ENCODE measurements at regions not wholly inside any gene's neighbourhood (a gene's known extent, or its start where the extent isn't known, plus 50 kb on each side); places are given as distances from the start of the nearest gene placed in this dataset.
"Not testable (repeated sequence)": the region's sequence is repeated elsewhere in the genome, so short reads cannot be mapped to it uniquely, and the experiment has no call there.

DNA sequence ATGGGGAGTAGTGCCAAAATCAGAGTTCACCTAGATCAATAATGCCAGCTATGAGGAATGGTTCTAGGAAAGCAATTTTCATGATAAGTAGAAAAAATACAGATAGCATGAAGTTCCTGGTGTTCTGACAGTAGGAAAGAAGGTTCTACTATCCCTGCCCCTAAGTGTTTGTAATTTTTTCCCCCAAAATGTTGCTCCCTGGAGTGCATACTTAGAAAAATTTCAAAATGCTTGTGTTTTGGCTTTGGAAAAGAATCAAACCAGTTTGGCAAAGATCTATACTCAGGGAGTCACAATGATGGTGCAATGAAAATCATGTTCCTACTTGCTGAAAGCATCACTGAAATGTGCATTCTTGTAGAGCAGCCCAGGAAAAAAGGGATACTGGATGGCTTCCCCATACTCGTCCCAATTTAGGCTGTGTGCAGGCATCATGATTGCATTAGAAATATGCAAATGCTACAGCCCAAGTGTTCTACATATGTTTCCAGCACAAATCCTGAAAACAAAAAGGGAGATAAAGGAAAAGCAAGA is 74.7 kb downstream of the LPAR4 start:
- DNase-seq (ENCODE audit: low spot score): no peak

- DNase-seq (ENCODE audit: low spot score): no peak
Observed at GRCh38 chrX:78831523-78831922, 84.0 kb downstream of the LPAR4 start.

GRCh38 chrX:78838709-78839108 is 91.2 kb downstream of the LPAR4 start:
- DNase-seq (ENCODE audit: low spot score): no peak

DNA sequence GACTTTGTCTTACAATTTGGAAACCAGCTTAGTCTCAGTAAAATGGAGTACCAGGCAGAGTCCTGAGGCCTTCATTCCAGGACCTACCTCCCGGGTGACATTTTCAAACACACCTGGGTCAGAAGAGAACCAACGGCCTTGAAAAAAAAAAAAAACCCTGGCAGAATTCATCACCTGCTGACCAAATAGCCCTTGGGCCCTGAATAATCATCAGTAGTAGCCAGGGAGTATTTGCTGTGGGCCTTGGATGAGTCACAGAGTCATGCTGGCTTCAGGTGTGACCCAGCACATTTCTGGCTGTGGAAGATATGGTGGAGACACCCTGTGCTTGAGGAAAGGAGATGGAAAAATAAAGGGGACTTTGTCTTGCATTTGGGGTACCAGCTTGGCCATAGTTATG is 92.2 kb downstream of the LPAR4 start:
- no peak for DNase-seq (ENCODE audit: low spot score)

DNA sequence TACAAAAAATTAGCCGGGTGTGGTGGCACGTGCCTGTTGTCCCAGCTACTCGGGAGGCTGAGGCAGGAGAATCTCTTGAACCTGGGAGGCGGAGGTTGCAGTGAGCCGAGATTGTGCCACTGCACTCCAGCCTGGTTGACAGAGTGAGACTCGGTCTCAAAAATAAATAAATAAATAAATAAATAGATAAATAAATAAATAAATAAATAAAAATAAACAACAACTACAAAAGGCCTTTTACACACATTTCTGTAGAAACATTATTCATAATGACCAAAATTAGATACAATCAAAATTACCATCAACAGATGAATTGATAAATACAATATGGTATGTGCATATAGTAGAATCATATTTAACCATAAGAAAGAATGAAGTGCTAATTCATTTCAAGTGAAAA is 96.7 kb downstream of the LPAR4 start:
- not testable (repeated sequence) for DNase-seq (ENCODE audit: low spot score)

DNA sequence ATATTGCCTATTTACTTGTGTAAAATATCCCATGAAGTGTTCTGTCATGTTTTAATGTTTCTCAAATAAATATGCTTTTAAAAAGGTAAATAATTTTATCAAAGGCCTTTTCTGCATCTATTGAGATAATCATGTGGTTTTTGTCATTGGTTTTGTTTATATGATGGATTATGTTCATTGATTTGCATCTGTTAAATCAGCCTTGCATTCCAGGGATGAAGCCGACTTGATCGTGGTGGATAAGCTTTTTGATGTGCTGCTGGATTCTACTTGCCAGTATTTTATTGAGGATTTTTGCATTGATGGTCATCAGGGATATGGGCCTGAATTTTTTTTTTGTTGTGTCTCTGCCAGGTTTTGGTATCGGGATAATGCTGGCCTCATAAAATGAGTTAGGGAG is 63.9 kb upstream of the P2RY10 start:
- DNase-seq (ENCODE audit: low spot score): not testable (repeated sequence)

GRCh38 chrX:78886550-78886949 is 58.6 kb upstream of the P2RY10 start:
- peak; percentile 51 for DNase-seq (ENCODE audit: low spot score)
